HepG2 (cell line): ENCODE measurements at regions not wholly inside any gene's neighbourhood (a gene's known extent, or its start where the extent isn't known, plus 50 kb on each side); places are given as distances from the start of the nearest gene placed in this dataset.
"Not testable (repeated sequence)": the region's sequence is repeated elsewhere in the genome, so short reads cannot be mapped to it uniquely, and the experiment has no call there.

Experiments used
- ATAC-seq: fragments of 200-7000 bp; cut with Tn5 transposase; 3 replicates; pipeline ENCODE4 v1.9.1; 2020; ENCODE audit warnings: mild to moderate bottlenecking, moderate library complexity
- BruUV-seq: library from RNA; stranded (reverse); fragments of 400-500 nt; replicated peaks from 2 replicates; lab custom pipeline; 2021; lab: Mats Ljungman, UMichigan
- CTCF ChIA-PET: fragments of 300-600 bp; formaldehyde crosslinking; extraction: SDS; loops from one replicate; lab custom pipeline; 2021; ENCODE audit warnings: low total read pairs, inconsistent platforms, low intra/inter-chr PET ratio; lab: Yijun Ruan, JAX
- POLR2A ChIA-PET: fragments of 350-600 bp; sonication (Branson Sonifier 250); formaldehyde crosslinking; loops from one replicate; lab custom pipeline; 2020; ENCODE audit warnings: antibody characterized with exemption, inconsistent platforms; lab: Yijun Ruan, JAX
- DNase-seq: peaks from one replicate; pipeline ENCODE4 v3.0.0-alpha.2; 2015; ENCODE audit warnings: low spot score
- FAIRE-seq: peaks from 3 replicates; lab custom pipeline; 2011; peaks lifted over from hg19 to GRCh38; lab: Jason Lieb, UNC
- H2AFZ ChIP-seq: one replicate; pipeline ENCODE4 v1.6.1; 2011; ENCODE audit warnings: low read length, inconsistent platforms
- H3K27ac ChIP-seq: fragments of 300-600 bp; 3 replicates; pipeline ENCODE4 v1.8.0; 2011; ENCODE audit warnings: mixed run types, mild to moderate bottlenecking, mixed read lengths, low read length, inconsistent platforms; ENCODE audit not compliant: insufficient read depth; ENCODE audit errors: extremely low read length
- H3K27me3 ChIP-seq, 2 experiments: fragments of 200-600 bp in 1 of 2; 2 replicates in 1 of 2; 3 replicates in 1 of 2; pipeline versions ENCODE4 v1.6.0 to v1.8.0; 2011; ENCODE audit warnings: low read length in 2 of 2, mild to moderate bottlenecking in 2 of 2, moderate library complexity in 2 of 2, inconsistent platforms in 1 of 2; ENCODE audit not compliant: insufficient read depth in 2 of 2, control insufficient read depth in 1 of 2
- H3K36me3 ChIP-seq, 2 experiments: fragments of 200-600 bp in 1 of 2; replicated peaks in 1 of 2; 2 replicates in 1 of 2; 3 replicates in 1 of 2; pipeline versions ENCODE4 v1.5.1 to v1.8.0; 2011; ENCODE audit warnings: low read length in 2 of 2, inconsistent platforms in 1 of 2; ENCODE audit not compliant: insufficient read depth in 2 of 2, control insufficient read depth in 1 of 2
- H3K4me1 ChIP-seq: 2 replicates; pipeline ENCODE4 v1.5.1; 2012; ENCODE audit warnings: low read length, inconsistent platforms; ENCODE audit not compliant: insufficient read depth
- H3K4me2 ChIP-seq: 2 replicates; pipeline ENCODE4 v1.6.0; 2011; ENCODE audit warnings: low read depth, low read length, inconsistent platforms
- H3K4me3 ChIP-seq, 3 experiments: fragments of 200-600 bp in 1 of 3; sonication (generic), shearing (Covaris generic) in 1 of 3; replicated peaks in 1 of 3; 2 replicates each; pipeline ENCODE4 v1.5.1; 2011 to 2016; ENCODE audit warnings: low read length in 3 of 3, inconsistent platforms in 2 of 3, low read depth in 2 of 3, mild to moderate bottlenecking in 2 of 3, control low read depth in 1 of 3, mixed read lengths in 1 of 3; ENCODE audit not compliant: insufficient read depth in 1 of 3
- H3K79me2 ChIP-seq: one replicate; pipeline ENCODE4 v1.6.1; 2011; ENCODE audit warnings: low read length, inconsistent platforms; ENCODE audit not compliant: insufficient read depth
- H3K9ac ChIP-seq: 2 replicates; pipeline ENCODE4 v1.6.0; 2011; ENCODE audit warnings: mild to moderate bottlenecking, low read depth, low read length, inconsistent platforms; ENCODE audit not compliant: insufficient read depth
- H3K9me3 ChIP-seq: 2 replicates; pipeline ENCODE4 v1.5.1; 2012; ENCODE audit warnings: mild to moderate bottlenecking, low read length
- H4K20me1 ChIP-seq: 2 replicates; pipeline ENCODE4 v1.6.0; 2011; ENCODE audit warnings: inconsistent platforms, mild to moderate bottlenecking, low read length, moderate library complexity; ENCODE audit not compliant: insufficient read depth
- HMG20A ChIP-seq: IDR thresholded peaks from 2 replicates; pipeline ENCODE4 v1.6.1; 2016; ENCODE audit warnings: borderline replicate concordance
- PITX1 ChIP-seq: sonication (generic); formaldehyde crosslinking; IDR thresholded peaks from 2 replicates; pipeline ENCODE4 v1.5.1; 2020; ENCODE audit warnings: mild to moderate bottlenecking, missing genetic modification reagents
- ZBTB38 ChIP-seq: sonication (generic); formaldehyde crosslinking; IDR thresholded peaks from 2 replicates; pipeline ENCODE4 v1.5.1; 2020; ENCODE audit warnings: mild to moderate bottlenecking, missing genetic modification reagents
- ZFP1 ChIP-seq: IDR thresholded peaks from 2 replicates; pipeline ENCODE4 v1.6.1; 2016
- ZNF563 ChIP-seq: sonication (generic); formaldehyde crosslinking; IDR thresholded peaks from 2 replicates; pipeline ENCODE4 v1.8.0; 2022; ENCODE audit warnings: mild to moderate bottlenecking, moderate library complexity, missing genetic modification reagents
- WGBS: methylation state at CpG from one replicate; pipeline ENCODE4 v1.1.6; 2017; ENCODE audit warnings: low lambda C conversion rate; 5-methylcytosine and 5-hydroxymethylcytosine counted together
- in situ Hi-C: cut with HindIII; loops from 2 replicates; pipeline ENCODE4 v1.10.0; 2017; ENCODE audit warnings: low pct_unique_long_range_greater_than_20kb; ENCODE audit not compliant: extremely low pct_ligation_motif_present
- intact Hi-C: fragments of 100-400 bp; cut with micrococcal nuclease; formaldehyde crosslinking; loops from one replicate; pipeline ENCODE4 v1.10.0; 2022; ENCODE audit not compliant: unreplicated experiment
- TF ChIP-seq, protein P1 (sequence below): sonication (generic); formaldehyde crosslinking; IDR thresholded peaks from 2 replicates; pipeline ENCODE4 v1.5.1; 2020; ENCODE audit warnings: mild to moderate bottlenecking, moderate library complexity, missing genetic modification reagents
- TF ChIP-seq, protein P2 (sequence below): sonication (generic); formaldehyde crosslinking; IDR thresholded peaks from 2 replicates; pipeline ENCODE4 v1.5.0; 2020; ENCODE audit warnings: mild to moderate bottlenecking, missing genetic modification reagents, borderline replicate concordance
- TF ChIP-seq, protein P3 (sequence below): sonication (generic); formaldehyde crosslinking; IDR thresholded peaks from 2 replicates; pipeline ENCODE4 v1.5.1; 2020; ENCODE audit warnings: mild to moderate bottlenecking, missing genetic modification reagents, moderate library complexity
- TF ChIP-seq, protein P4 (sequence below): sonication (generic); formaldehyde crosslinking; IDR thresholded peaks from 2 replicates; pipeline ENCODE4 v1.4.0; 2020; ENCODE audit warnings: missing genetic modification reagents

DNA sequence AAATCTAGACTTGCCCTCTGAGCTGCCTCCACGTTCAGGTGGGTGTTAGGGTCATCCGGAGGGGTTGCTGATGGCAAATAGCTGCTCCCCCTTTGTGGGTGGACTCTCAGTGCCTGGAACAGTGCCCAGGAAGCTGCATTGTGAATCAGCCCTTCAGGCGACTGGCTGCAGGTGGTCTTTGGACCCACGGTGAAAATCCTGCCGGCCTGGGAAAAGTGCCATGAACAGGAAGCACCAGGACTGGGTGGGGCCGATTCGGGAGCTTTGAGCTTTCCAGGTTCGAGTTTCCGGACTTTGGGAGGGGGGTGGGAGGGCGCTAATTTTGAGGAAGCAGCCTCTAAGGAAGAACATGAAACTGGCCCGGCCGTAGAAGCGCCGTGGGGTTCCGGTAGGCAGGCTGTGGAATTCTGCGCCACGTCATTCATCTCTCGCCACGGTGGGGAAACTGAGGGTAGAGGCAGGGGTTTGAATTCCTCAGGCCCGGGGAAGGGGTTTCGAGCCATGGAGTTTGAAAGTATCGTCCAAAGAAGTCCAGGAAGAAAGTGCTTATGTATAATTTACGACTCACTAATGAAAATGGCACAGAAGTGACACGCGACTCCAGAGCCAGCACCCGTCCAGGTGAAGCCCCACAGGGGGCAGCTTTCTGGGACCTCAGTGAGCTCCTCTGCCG is 199.4 kb downstream of the BANP start (continued):
- TF ChIP-seq, protein P1, sequence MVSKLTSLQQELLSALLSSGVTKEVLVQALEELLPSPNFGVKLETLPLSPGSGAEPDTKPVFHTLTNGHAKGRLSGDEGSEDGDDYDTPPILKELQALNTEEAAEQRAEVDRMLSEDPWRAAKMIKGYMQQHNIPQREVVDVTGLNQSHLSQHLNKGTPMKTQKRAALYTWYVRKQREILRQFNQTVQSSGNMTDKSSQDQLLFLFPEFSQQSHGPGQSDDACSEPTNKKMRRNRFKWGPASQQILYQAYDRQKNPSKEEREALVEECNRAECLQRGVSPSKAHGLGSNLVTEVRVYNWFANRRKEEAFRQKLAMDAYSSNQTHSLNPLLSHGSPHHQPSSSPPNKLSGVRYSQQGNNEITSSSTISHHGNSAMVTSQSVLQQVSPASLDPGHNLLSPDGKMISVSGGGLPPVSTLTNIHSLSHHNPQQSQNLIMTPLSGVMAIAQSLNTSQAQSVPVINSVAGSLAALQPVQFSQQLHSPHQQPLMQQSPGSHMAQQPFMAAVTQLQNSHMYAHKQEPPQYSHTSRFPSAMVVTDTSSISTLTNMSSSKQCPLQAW, result 0 out of 2 replicates have a peak, but pooled peaks have one; percentile 52
- TF ChIP-seq PITX1 (CRISPR knock-in tag) (peak; percentile 89), HMG20A (CRISPR knock-in tag) (peak; percentile 62; the same call in 1 of the 2 replicates), ZFP1 (0 out of 2 replicates have a peak, but pooled peaks have one; percentile 31)
- TF ChIP-seq, protein P2, sequence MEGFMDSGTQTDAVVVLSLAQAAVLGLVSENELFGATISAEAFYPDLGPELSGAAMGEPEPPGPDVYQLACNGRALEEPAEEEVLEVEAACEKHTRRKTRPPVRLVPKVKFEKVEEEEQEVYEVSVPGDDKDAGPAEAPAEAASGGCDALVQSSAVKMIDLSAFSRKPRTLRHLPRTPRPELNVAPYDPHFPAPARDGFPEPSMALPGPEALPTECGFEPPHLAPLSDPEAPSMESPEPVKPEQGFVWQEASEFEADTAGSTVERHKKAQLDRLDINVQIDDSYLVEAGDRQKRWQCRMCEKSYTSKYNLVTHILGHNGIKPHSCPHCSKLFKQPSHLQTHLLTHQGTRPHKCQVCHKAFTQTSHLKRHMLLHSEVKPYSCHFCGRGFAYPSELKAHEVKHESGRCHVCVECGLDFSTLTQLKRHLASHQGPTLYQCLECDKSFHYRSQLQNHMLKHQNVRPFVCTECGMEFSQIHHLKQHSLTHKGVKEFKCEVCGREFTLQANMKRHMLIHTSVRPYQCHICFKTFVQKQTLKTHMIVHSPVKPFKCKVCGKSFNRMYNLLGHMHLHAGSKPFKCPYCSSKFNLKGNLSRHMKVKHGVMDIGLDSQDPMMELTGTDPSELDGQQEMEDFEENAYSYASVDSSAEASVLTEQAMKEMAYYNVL (CRISPR knock-in tag), result 0 out of 2 replicates have a peak, but pooled peaks have one; percentile 44
- TF ChIP-seq, all 625 proteins: peak for 113; not testable (repeated sequence) for 512

DNA sequence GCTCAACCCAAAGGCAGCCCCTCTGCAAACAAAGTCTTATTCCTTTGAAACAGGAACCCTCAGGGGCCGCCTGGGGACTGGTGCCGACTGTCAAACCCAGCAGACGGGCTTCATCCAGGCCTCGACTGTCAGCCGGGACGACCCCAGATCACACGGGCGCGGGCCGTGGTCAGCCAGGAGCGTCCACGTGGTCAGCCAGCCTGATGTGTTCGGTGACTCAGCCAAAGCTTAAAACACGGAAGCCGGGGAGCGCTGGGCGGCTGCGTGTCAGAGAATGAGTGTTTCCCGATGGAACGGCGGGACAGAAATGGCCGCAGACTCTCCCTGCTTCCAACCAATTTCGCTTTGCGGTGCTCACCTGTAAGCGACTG is 199.9 kb downstream of the BANP start:
- not testable (repeated sequence) for ATAC-seq

More for the DNA sequence above, 199.9 kb downstream of the BANP start:
- H3K36me3 ChIP-seq, H3K4me3 ChIP-seq, H2AFZ ChIP-seq, CTCF ChIA-PET, DNase-seq, intact Hi-C loops, POLR2A ChIA-PET, H4K20me1 ChIP-seq, in situ Hi-C loops, H3K9me3 ChIP-seq, H3K79me2 ChIP-seq, FAIRE-seq, H3K27ac ChIP-seq, BruUV-seq, H3K9ac ChIP-seq: not testable (repeated sequence)
- H3K4me1 ChIP-seq, result peaks cover 45% of the 10 kb centered on the region
- TF ChIP-seq ZBTB38 (CRISPR knock-in tag) (peak; percentile 42; the same call in 1 of the 2 replicates), ZNF563 (CRISPR knock-in tag) (0 out of 2 replicates have a peak, but pooled peaks have one; percentile 7)
- TF ChIP-seq, protein P3, sequence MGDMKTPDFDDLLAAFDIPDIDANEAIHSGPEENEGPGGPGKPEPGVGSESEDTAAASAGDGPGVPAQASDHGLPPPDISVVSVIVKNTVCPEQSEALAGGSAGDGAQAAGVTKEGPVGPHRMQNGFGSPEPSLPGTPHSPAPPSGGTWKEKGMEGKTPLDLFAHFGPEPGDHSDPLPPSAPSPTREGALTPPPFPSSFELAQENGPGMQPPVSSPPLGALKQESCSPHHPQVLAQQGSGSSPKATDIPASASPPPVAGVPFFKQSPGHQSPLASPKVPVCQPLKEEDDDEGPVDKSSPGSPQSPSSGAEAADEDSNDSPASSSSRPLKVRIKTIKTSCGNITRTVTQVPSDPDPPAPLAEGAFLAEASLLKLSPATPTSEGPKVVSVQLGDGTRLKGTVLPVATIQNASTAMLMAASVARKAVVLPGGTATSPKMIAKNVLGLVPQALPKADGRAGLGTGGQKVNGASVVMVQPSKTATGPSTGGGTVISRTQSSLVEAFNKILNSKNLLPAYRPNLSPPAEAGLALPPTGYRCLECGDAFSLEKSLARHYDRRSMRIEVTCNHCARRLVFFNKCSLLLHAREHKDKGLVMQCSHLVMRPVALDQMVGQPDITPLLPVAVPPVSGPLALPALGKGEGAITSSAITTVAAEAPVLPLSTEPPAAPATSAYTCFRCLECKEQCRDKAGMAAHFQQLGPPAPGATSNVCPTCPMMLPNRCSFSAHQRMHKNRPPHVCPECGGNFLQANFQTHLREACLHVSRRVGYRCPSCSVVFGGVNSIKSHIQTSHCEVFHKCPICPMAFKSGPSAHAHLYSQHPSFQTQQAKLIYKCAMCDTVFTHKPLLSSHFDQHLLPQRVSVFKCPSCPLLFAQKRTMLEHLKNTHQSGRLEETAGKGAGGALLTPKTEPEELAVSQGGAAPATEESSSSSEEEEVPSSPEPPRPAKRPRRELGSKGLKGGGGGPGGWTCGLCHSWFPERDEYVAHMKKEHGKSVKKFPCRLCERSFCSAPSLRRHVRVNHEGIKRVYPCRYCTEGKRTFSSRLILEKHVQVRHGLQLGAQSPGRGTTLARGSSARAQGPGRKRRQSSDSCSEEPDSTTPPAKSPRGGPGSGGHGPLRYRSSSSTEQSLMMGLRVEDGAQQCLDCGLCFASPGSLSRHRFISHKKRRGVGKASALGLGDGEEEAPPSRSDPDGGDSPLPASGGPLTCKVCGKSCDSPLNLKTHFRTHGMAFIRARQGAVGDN (CRISPR knock-in tag), result peak; percentile 26; the same call in 1 of the 2 replicates
- TF ChIP-seq, protein P4, sequence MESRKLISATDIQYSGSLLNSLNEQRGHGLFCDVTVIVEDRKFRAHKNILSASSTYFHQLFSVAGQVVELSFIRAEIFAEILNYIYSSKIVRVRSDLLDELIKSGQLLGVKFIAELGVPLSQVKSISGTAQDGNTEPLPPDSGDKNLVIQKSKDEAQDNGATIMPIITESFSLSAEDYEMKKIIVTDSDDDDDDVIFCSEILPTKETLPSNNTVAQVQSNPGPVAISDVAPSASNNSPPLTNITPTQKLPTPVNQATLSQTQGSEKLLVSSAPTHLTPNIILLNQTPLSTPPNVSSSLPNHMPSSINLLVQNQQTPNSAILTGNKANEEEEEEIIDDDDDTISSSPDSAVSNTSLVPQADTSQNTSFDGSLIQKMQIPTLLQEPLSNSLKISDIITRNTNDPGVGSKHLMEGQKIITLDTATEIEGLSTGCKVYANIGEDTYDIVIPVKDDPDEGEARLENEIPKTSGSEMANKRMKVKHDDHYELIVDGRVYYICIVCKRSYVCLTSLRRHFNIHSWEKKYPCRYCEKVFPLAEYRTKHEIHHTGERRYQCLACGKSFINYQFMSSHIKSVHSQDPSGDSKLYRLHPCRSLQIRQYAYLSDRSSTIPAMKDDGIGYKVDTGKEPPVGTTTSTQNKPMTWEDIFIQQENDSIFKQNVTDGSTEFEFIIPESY, result 0 out of 2 replicates have a peak, but pooled peaks have one; percentile 47
- 86% methylated on average over 23 of the region's 25 CpGs for WGBS
- H3K4me2 ChIP-seq, result peak overlapping the region; percentile 41; the same call in 1 of the 2 replicates
- H3K27me3 ChIP-seq, result peaks cover 1 to 28% of the 10 kb centered on the region in 2 experiments; a peak in 4 of 5 replicates
